SU-DHL-6 (cell line): ENCODE measurements at regions not wholly inside any gene's neighbourhood (a gene's known extent, or its start where the extent isn't known, plus 50 kb on each side); places are given as distances from the start of the nearest gene placed in this dataset.

Experiments used
- H2AFZ ChIP-seq: fragments of 200-600 bp; sonication (generic); 2 replicates; pipeline ENCODE4 v1.6.1; 2014; ENCODE audit warnings: low read depth, mild to moderate bottlenecking, moderate library complexity, mixed read lengths, antibody characterized with exemption, low read length; ENCODE audit not compliant: severe bottlenecking
- H3F3A ChIP-seq: fragments of 200-600 bp; shearing (Covaris generic); 2 replicates; pipeline ENCODE4 v1.6.0; 2016; ENCODE audit warnings: antibody characterized with exemption, mild to moderate bottlenecking; ENCODE audit not compliant: insufficient read depth
- H3K27ac ChIP-seq: fragments of 200-600 bp; sonication (generic); 2 replicates; pipeline ENCODE4 v1.5.1; 2016; ENCODE audit warnings: low read depth, mild to moderate bottlenecking, low read length, moderate library complexity, mixed read lengths
- H3K27me3 ChIP-seq: fragments of 200-600 bp; sonication (generic), shearing (Covaris generic); 2 replicates; pipeline ENCODE4 v1.6.0; 2014; ENCODE audit warnings: mild to moderate bottlenecking, low read length
- H3K36me3 ChIP-seq: fragments of 200-600 bp; sonication (generic); 2 replicates; pipeline ENCODE4 v1.6.1; 2014; ENCODE audit warnings: mild to moderate bottlenecking, low read length, mixed read lengths
- H3K4me2 ChIP-seq: fragments of 300-600, 200-600 bp; shearing (Covaris generic), sonication (generic); 2 replicates; pipeline ENCODE4 v1.6.0; 2014; ENCODE audit warnings: low read length, low read depth, mild to moderate bottlenecking; ENCODE audit not compliant: poor library complexity, severe bottlenecking
- H3K4me3 ChIP-seq: fragments of 200-600 bp; sonication (generic); 2 replicates; pipeline ENCODE4 v1.5.1; 2014; ENCODE audit warnings: antibody characterized with exemption, low read length, mild to moderate bottlenecking, mixed read lengths; ENCODE audit not compliant: insufficient read depth, poor library complexity, severe bottlenecking
- H3K79me2 ChIP-seq: fragments of 200-600 bp; sonication (generic); 2 replicates; pipeline ENCODE4 v1.6.1; 2014; ENCODE audit warnings: mild to moderate bottlenecking, low read length, moderate library complexity; ENCODE audit not compliant: insufficient read depth
- H3K9ac ChIP-seq: fragments of 200-600 bp; sonication (generic); 2 replicates; pipeline ENCODE4 v1.7.0; 2014; ENCODE audit warnings: mild to moderate bottlenecking, low read length
- H3K9me2 ChIP-seq: fragments of 200-600 bp; sonication (generic); replicated peaks from 2 replicates; pipeline ENCODE4 v1.6.1; 2014; ENCODE audit warnings: low read length; ENCODE audit not compliant: insufficient read depth
- H3K9me3 ChIP-seq: fragments of 200-600 bp; sonication (generic); 2 replicates; pipeline ENCODE4 v1.6.1; 2014; ENCODE audit warnings: low read length, mixed read lengths; ENCODE audit not compliant: insufficient read depth
- H4K20me1 ChIP-seq: fragments of 200-600 bp; sonication (generic); 2 replicates; pipeline ENCODE4 v1.6.1; 2014; ENCODE audit warnings: low read depth, mild to moderate bottlenecking, antibody characterized with exemption, low read length, moderate library complexity, mixed read lengths
- EZH2phosphoT487 ChIP-seq: fragments of 200-600 bp; sonication (generic), shearing (Covaris generic); conservative IDR thresholded peaks from 2 replicates; pipeline ENCODE4 v1.6.1; 2018; ENCODE audit warnings: mild to moderate bottlenecking, antibody characterized with exemption, low read length, moderate library complexity, mixed read lengths
- TF ChIP-seq, protein P1 (sequence below): fragments of 200-600 bp; sonication (generic); IDR thresholded peaks from one replicate; pipeline ENCODE4 v1.5.1; 2017; ENCODE audit warnings: antibody characterized with exemption, mild to moderate bottlenecking, low read length, moderate library complexity; ENCODE audit not compliant: insufficient read depth, poor library complexity, severe bottlenecking

DNA sequence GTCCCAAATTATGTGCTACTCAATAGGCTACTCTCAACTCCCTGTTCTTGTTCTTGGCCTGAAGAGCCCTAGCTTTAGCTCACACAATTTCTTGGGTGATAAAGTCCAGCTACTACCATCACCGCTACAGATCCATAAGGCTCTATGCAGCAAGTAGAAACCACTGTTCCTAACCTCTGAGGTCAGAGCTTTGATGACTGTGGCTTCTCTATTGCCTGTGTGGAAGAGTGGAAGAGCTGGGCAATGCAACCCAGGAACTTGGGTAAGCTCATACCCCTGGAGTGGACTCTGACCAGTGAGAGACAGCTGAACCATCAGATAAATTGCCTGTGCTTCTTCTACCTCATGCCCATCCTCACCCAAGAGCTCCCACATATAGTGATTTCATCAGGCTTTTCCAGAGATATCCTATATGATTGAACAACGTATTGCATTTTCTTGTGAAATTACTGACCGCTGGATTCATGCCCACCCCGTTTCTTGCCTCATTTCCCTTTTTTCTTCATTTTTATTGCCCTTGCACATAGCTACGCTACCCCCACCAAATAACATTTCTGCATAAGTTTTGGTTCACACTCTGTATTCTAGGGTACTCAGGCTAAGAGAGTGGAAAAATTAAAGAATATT lies 172.3 kb upstream of the MBNL1 start:
- no peak overlapping the region for H3K27ac ChIP-seq

DNA sequence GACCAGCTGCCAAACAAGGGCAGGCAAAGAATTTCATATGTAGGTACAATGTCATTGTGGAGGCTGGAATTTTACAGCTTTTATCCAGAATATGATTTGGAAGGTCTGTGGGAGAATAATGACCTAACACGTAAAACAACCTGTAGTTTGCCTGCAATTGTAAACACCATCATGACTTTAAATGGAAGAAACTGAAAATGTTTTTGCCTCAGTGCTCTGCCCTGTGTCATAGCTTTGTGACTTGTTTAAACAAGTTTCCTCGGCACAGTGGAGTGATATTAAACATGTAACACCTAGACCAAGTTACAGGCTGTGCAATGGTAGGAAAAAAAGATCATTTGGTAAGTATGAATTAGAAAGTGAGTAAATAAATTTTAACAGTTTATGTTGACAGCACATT lies 171.6 kb upstream of the MBNL1 start:
- no peaks in the 10 kb centered on the region for H3K9me2 ChIP-seq
- H3K9ac ChIP-seq, result no peak overlapping the region
- no peak overlapping the region for H3K4me3 ChIP-seq
- H3K9me3 ChIP-seq, result no peaks in the 10 kb centered on the region
- no peaks in the 10 kb centered on the region for H3F3A ChIP-seq
- no peak overlapping the region for H3K4me2 ChIP-seq
- no peaks in the 10 kb centered on the region for H3K27me3 ChIP-seq
- no peak overlapping the region for H2AFZ ChIP-seq
- H3K79me2 ChIP-seq, result no peaks in the 10 kb centered on the region
- H3K36me3 ChIP-seq, result no peaks in the 10 kb centered on the region
- no peaks in the 10 kb centered on the region for H4K20me1 ChIP-seq
- TF ChIP-seq, protein P1, sequence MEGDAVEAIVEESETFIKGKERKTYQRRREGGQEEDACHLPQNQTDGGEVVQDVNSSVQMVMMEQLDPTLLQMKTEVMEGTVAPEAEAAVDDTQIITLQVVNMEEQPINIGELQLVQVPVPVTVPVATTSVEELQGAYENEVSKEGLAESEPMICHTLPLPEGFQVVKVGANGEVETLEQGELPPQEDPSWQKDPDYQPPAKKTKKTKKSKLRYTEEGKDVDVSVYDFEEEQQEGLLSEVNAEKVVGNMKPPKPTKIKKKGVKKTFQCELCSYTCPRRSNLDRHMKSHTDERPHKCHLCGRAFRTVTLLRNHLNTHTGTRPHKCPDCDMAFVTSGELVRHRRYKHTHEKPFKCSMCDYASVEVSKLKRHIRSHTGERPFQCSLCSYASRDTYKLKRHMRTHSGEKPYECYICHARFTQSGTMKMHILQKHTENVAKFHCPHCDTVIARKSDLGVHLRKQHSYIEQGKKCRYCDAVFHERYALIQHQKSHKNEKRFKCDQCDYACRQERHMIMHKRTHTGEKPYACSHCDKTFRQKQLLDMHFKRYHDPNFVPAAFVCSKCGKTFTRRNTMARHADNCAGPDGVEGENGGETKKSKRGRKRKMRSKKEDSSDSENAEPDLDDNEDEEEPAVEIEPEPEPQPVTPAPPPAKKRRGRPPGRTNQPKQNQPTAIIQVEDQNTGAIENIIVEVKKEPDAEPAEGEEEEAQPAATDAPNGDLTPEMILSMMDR, result no peak
- TF ChIP-seq EZH2phosphoT487, result no peak
- no peak overlapping the region for H3K27ac ChIP-seq

More for the DNA sequence above, 172.3 kb upstream of the MBNL1 start:
- Histone ChIP-seq H2AFZ (no peak overlapping the region), H3K4me3 (no peak overlapping the region), H3K36me3 (no peaks in the 10 kb centered on the region), H3K4me2 (no peak overlapping the region), H3K79me2 (no peaks in the 10 kb centered on the region), H3F3A (no peaks in the 10 kb centered on the region), H3K9me2 (no peaks in the 10 kb centered on the region), H3K9ac (no peak overlapping the region), H3K9me3 (no peaks in the 10 kb centered on the region), H3K27me3 (no peaks in the 10 kb centered on the region), H4K20me1 (no peaks in the 10 kb centered on the region)
- TF ChIP-seq, protein P1, result no peak
- TF ChIP-seq EZH2phosphoT487, result no peak

DNA sequence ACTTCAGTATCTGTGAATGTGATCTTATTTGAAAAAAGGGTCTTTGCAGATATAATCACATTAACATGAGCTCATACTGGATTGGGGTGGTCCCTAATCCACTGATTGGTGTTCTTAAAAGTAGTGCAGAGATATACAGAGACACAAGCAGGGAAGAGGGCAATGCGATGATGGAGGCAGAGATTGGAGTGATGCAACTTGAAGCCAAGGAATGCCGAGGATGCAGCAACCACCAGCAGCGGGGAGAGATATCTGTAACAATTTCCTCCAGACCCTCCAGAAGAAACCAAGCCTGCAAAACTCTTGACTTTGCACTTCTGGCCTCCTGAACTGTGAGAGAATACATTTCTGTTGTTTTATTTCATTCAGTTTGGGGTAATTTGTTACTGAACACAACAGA lies 171.0 kb upstream of the MBNL1 start:
- Histone ChIP-seq H3K9me3 (no peaks in the 10 kb centered on the region), H2AFZ (no peak overlapping the region), H3K9me2 (no peaks in the 10 kb centered on the region), H3K4me3 (no peak overlapping the region), H3K79me2 (no peaks in the 10 kb centered on the region), H3K4me2 (no peak overlapping the region), H3F3A (no peaks in the 10 kb centered on the region), H3K27me3 (no peaks in the 10 kb centered on the region), H4K20me1 (no peaks in the 10 kb centered on the region), H3K9ac (no peak overlapping the region), H3K27ac (no peak overlapping the region), H3K36me3 (no peaks in the 10 kb centered on the region)
- TF ChIP-seq EZH2phosphoT487, result no peak
- TF ChIP-seq, protein P1, result no peak
